ENCODE measurements at regions not wholly inside any gene's neighbourhood (a gene's known extent, or its start where the extent isn't known, plus 50 kb on each side); places are given as distances from the start of the nearest gene placed in this dataset.
"Not testable (repeated sequence)": the region's sequence is repeated elsewhere in the genome, so short reads cannot be mapped to it uniquely, and the experiment has no call there.

GRCh38 chr2:222760301-222760897 is 88.9 kb downstream of the MOGAT1 start:
- no peak for DNase-seq

- DNase-seq: no peak
Observed at GRCh38 chr2:222761888-222762287, 90.4 kb downstream of the MOGAT1 start.

- DNase-seq: no peak
Observed at GRCh38 chr2:222762342-222762741, 90.9 kb downstream of the MOGAT1 start.

- DNase-seq: not testable (repeated sequence)
Observed at GRCh38 chr2:222765883-222766282, 94.4 kb downstream of the MOGAT1 start.

- not testable (repeated sequence) for DNase-seq
Observed at GRCh38 chr2:222768019-222768418, 92.8 kb upstream of the ACSL3 start.

GRCh38 chr2:222769446-222769845 is 91.4 kb upstream of the ACSL3 start:
- DNase-seq: no peak

GRCh38 chr2:222769941-222770340 is 90.9 kb upstream of the ACSL3 start:
- no peak for DNase-seq

GRCh38 chr2:222771832-222772231 is 89.0 kb upstream of the ACSL3 start:
- no peak for DNase-seq

GRCh38 chr2:222774941-222775340 is 85.9 kb upstream of the ACSL3 start:
- no peak for DNase-seq

- no peak for DNase-seq
Observed at GRCh38 chr2:222776792-222777191, 84.0 kb upstream of the ACSL3 start.

- DNase-seq: no peak
Observed at GRCh38 chr2:222778400-222778799, 82.4 kb upstream of the ACSL3 start.

- DNase-seq: no peak
Observed at GRCh38 chr2:222779145-222779832, 81.5 kb upstream of the ACSL3 start.

- DNase-seq: no peak
Observed at GRCh38 chr2:222780051-222780450, 80.8 kb upstream of the ACSL3 start.

GRCh38 chr2:222782201-222782730 is 78.6 kb upstream of the ACSL3 start:
- DNase-seq: no peak

GRCh38 chr2:222783592-222783991 is 77.2 kb upstream of the ACSL3 start:
- DNase-seq: no peak

- DNase-seq: no peak
Observed at GRCh38 chr2:222790932-222791331, 69.9 kb upstream of the ACSL3 start.

GRCh38 chr2:222792001-222792611 is 68.7 kb upstream of the ACSL3 start:
- DNase-seq: no peak

GRCh38 chr2:222794585-222795449 is 66.0 kb upstream of the ACSL3 start:
- DNase-seq: no peak

GRCh38 chr2:222795450-222796357 is 65.1 kb upstream of the ACSL3 start:
- DNase-seq: no peak

- DNase-seq: no peak
Observed at GRCh38 chr2:222796413-222797103, 64.3 kb upstream of the ACSL3 start.

- DNase-seq: peak in 1 of 2 experiments; percentile 2
Observed at GRCh38 chr2:222797261-222797660, 63.6 kb upstream of the ACSL3 start.
